SU-DHL-6 (cell line): ENCODE measurements at regions not wholly inside any gene's neighbourhood (a gene's known extent, or its start where the extent isn't known, plus 50 kb on each side); places are given as distances from the start of the nearest gene placed in this dataset.

Experiments
- CTCF ChIP-seq: fragments of 200-600 bp; sonication (generic); IDR thresholded peaks from one replicate; pipeline ENCODE4 v1.5.1; 2017; ENCODE audit warnings: antibody characterized with exemption, mild to moderate bottlenecking, low read length, moderate library complexity; ENCODE audit not compliant: insufficient read depth, poor library complexity, severe bottlenecking
- EZH2phosphoT487 ChIP-seq: fragments of 200-600 bp; sonication (generic), shearing (Covaris generic); conservative IDR thresholded peaks from 2 replicates; pipeline ENCODE4 v1.6.1; 2018; ENCODE audit warnings: mild to moderate bottlenecking, antibody characterized with exemption, low read length, moderate library complexity, mixed read lengths

- no peak for TF ChIP-seq CTCF
- TF ChIP-seq EZH2phosphoT487: no peak
Observed at GRCh38 chr3:76307556-76307955, 522.2 kb upstream of the ZNF717 start.
